ENCODE measurements at regions not wholly inside any gene's neighbourhood (a gene's known extent, or its start where the extent isn't known, plus 50 kb on each side); places are given as distances from the start of the nearest gene placed in this dataset.

DNA sequence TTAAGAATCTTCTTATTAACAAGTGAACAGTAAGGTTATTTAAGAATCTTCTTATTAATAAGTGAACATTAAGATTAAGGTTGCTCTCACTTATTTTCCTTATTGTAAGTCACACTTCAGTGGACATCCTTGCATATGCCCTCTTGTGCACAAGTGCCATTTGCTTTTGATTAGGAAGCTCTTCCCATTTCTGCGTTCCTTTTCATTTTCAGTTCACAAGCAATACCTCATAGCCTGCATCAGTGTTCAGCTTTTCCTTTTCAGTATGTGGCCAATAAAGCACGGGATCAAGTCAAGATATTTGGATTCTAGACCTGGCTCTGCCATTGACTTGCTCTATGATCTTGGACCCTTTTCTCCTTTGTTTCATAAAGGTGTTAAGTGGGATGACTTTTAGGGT is 158.7 kb downstream of the DISP1 start:
- Histone ChIP-seq H3K9me3 (replicated peaks; ENCODE audit: control insufficient read depth, insufficient read depth, low read length) (no peaks in the 10 kb centered on the region), H3K27ac (ENCODE audit: insufficient read depth, low read depth, low read length) (no peak overlapping the region), H3K79me2 (ENCODE audit: control insufficient read depth, insufficient read depth, low read length) (no peaks in the 10 kb centered on the region), H3K36me3 (ENCODE audit: control insufficient read depth in 2 of 2, extremely low read depth in 1 of 2, insufficient read depth in 2 of 2, low read length in 2 of 2) (no peaks in the 10 kb centered on the region), H3K27me3 (ENCODE audit: control insufficient read depth in 2 of 2, insufficient read depth in 2 of 2, low read length in 2 of 2) (no peaks in the 10 kb centered on the region), H3K4me2 (ENCODE audit: insufficient read depth, low read length) (no peak overlapping the region), H3K4me1 (ENCODE audit: control insufficient read depth, extremely low read depth, insufficient read depth, low read length) (no peaks in the 10 kb centered on the region), H3K9me1 (replicated peaks; ENCODE audit: control insufficient read depth, extremely low read depth, insufficient read depth, low read length) (no peaks in the 10 kb centered on the region), H2AFZ (ENCODE audit: low read depth, low read length) (no peak overlapping the region), H3K4me3 (replicated peaks in 1 of 3; ENCODE audit: insufficient read depth in 1 of 3, low read depth in 1 of 3, low read length in 3 of 3) (no peak overlapping the region), H3K9ac (replicated peaks; ENCODE audit: extremely low read depth, insufficient read depth, low read length) (no peak overlapping the region), H4K20me1 (replicated peaks; ENCODE audit: control insufficient read depth, extremely low read depth, insufficient read depth, low read length) (no peaks in the 10 kb centered on the region)
- ChIA-PET CTCF (interaction anchor here (1.6 to 1.8 kb wide), 2 partner anchors 16 to 21 kb away, joined by 4 to 5 read pairs; no protein-coding TSS in a partner anchor), POLR2A (no interaction called here)
- no peak for DNase-seq (ENCODE audit: low read depth, low spot score)
- no TSS peak for BruUV-seq (replicated peaks)
- dilution Hi-C loops (cut with MboI; ENCODE audit: extremely low pct_ligation_motif_present, low sequenced_read_pairs), result no loop called here
- TF ChIP-seq GATA2 (IDR thresholded peaks at IDR 0.05; ENCODE audit: insufficient read depth, insufficient read length, low read depth, low read length), result no peak
- TF ChIP-seq, protein P1, sequence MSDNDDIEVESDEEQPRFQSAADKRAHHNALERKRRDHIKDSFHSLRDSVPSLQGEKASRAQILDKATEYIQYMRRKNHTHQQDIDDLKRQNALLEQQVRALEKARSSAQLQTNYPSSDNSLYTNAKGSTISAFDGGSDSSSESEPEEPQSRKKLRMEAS (IDR thresholded peaks at IDR 0.05; ENCODE audit: insufficient read depth, insufficient read length), result no peak
- TF ChIP-seq, protein P2, sequence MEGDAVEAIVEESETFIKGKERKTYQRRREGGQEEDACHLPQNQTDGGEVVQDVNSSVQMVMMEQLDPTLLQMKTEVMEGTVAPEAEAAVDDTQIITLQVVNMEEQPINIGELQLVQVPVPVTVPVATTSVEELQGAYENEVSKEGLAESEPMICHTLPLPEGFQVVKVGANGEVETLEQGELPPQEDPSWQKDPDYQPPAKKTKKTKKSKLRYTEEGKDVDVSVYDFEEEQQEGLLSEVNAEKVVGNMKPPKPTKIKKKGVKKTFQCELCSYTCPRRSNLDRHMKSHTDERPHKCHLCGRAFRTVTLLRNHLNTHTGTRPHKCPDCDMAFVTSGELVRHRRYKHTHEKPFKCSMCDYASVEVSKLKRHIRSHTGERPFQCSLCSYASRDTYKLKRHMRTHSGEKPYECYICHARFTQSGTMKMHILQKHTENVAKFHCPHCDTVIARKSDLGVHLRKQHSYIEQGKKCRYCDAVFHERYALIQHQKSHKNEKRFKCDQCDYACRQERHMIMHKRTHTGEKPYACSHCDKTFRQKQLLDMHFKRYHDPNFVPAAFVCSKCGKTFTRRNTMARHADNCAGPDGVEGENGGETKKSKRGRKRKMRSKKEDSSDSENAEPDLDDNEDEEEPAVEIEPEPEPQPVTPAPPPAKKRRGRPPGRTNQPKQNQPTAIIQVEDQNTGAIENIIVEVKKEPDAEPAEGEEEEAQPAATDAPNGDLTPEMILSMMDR (IDR thresholded peaks at IDR 0.05; ENCODE audit: extremely low read depth in 1 of 2, insufficient read depth in 1 of 2, low read depth in 1 of 2, low read length in 2 of 2), result no peak
- no peak for TF ChIP-seq EZH2 (IDR thresholded peaks at IDR 0.05; ENCODE audit: borderline replicate concordance, low read depth, low read length, severe bottlenecking)
- TF ChIP-seq JUN (IDR thresholded peaks at IDR 0.05; ENCODE audit: borderline replicate concordance, insufficient read depth, insufficient read length, low read depth), result no peak
- no peak for TF ChIP-seq POLR2A (IDR thresholded peaks at IDR 0.05; ENCODE audit: low read depth, low read length)
- TF ChIP-seq MYC (IDR thresholded peaks at IDR 0.05; ENCODE audit: low read depth, low read length), result no peak
- TF ChIP-seq POLR2AphosphoS5 (IDR thresholded peaks at IDR 0.05; ENCODE audit: insufficient read depth, low read depth, low read length), result no peak
- TF ChIP-seq FOS (IDR thresholded peaks at IDR 0.05; ENCODE audit: borderline replicate concordance, insufficient read depth, low read length), result no peak
- intact Hi-C loops (cut with micrococcal nuclease), result loop anchor here (5.0 kb wide), 1 partner anchor 86 kb away; no protein-coding TSS in a partner anchor
- FAIRE-seq, result no peak
